ENCODE measurements at regions not wholly inside any gene's neighbourhood (a gene's known extent, or its start where the extent isn't known, plus 50 kb on each side); places are given as distances from the start of the nearest gene placed in this dataset.
"Not testable (repeated sequence)": the region's sequence is repeated elsewhere in the genome, so short reads cannot be mapped to it uniquely, and the experiment has no call there.

DNA sequence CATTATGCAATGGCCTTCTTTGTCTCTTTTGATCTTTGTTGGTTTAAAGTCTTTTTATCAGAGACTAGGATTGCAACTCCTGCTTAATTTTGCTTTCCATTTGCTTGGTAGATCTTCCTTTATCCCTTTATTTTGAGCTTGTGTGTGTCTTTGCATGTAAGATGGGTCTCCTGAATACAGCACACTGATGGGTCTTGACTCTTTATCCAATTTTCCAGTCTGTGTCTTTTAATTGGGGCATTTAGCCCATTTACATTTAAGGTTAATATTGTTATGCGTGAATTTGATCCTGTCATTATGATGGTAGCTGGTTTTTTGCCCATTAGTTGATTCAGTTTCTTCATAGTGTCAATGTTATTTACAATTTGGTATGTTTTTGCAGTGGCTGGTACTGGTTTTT lies 56.9 kb upstream of the TBX18 start:
- H3K36me3 ChIP-seq (ENCODE audit: insufficient read depth, low read length); H3K9me3 ChIP-seq (ENCODE audit: low read length); H3K27me3 ChIP-seq (ENCODE audit: insufficient read depth, low read length); H2AFZ ChIP-seq (ENCODE audit: low read depth, low read length); H3K4me3 ChIP-seq (ENCODE audit: low read length); H3K4me1 ChIP-seq (ENCODE audit: insufficient read depth, low read length): not testable (repeated sequence)

DNA sequence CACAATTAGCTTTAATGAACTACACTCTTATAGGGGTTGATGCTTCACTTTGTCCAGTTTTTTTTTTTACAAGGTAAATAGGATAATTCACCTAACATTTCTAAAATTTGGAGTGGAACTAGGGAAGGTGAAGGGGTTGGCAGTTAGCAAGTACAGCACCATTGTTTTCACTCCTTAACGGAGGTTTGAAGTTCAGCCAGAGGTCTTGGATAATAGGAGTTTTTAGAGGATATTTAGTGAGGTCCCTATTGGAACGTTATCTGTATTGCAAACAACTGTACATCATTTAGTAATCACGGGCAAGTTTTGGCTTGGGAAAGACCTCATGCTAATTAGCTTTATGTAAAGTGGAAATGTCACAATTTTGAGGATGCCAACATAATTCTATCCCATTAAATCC lies 52.3 kb upstream of the TBX18 start:
- Histone ChIP-seq H3K9me3 (ENCODE audit: low read length) (no peaks in the 10 kb centered on the region), H3K27me3 (ENCODE audit: insufficient read depth, low read length) (no peaks in the 10 kb centered on the region), H3K36me3 (ENCODE audit: insufficient read depth, low read length) (no peaks in the 10 kb centered on the region), H2AFZ (ENCODE audit: low read depth, low read length) (no peak overlapping the region), H3K4me1 (ENCODE audit: insufficient read depth, low read length) (no peaks in the 10 kb centered on the region), H3K4me3 (ENCODE audit: low read length) (no peak overlapping the region)

DNA sequence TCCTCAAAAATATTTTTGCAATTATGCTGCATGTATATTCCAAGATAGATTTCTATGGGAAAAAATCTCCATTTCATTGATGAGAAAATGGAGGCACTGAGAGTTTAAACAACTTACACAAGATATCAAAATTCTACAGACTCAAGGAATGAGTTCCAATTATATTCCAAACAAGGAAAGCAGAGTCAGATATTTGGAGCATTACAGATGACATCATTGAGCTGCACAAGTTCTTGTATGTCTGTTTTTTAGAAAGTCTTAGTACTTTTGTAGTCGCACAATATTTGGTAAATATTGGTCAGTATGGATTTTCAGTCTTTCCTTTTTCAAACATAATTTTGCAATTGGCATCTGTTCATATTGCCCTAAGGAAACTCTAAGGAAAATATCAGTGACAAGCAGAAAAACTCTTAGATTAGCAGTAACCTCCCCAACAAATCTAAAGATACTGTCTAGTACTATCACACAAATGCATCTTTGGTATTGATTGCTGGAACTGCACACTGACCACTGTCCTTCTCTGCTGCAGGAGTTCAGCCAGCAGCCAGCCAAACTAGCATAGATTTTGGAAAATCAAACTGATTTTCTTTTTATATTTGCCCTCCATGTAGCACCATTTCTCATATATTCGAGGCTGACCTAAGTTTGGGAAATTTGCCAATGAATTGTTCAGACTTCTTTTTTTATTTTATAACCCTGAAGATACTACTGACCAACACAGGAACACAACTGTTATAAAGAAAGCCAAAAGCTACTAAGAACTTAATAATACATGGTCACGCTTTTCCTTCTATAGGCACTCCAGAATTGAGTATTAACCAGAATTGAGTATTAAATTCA lies 51.7 kb upstream of the TBX18 start:
- H3K27me3 ChIP-seq (ENCODE audit: insufficient read depth, low read length) = no peaks in the 10 kb centered on the region
- H3K36me3 ChIP-seq (ENCODE audit: insufficient read depth, low read length) = no peaks in the 10 kb centered on the region
- H3K4me3 ChIP-seq (ENCODE audit: low read length) = no peak overlapping the region
- H3K4me1 ChIP-seq (ENCODE audit: insufficient read depth, low read length) = no peaks in the 10 kb centered on the region
- H3K9me3 ChIP-seq (ENCODE audit: low read length) = no peaks in the 10 kb centered on the region
- no peak overlapping the region for H2AFZ ChIP-seq (ENCODE audit: low read depth, low read length)

All from neuron (in vitro differentiated cells).